H9 (cell line): ENCODE measurements at regions not wholly inside any gene's neighbourhood (a gene's known extent, or its start where the extent isn't known, plus 50 kb on each side); places are given as distances from the start of the nearest gene placed in this dataset.

Source experiments
- DNase-seq: peaks from one replicate; pipeline ENCODE4 v3.0.0-alpha.2; 2017
- H2AFZ ChIP-seq: one replicate; pipeline ENCODE4 v1.6.1; 2013; ENCODE audit warnings: mild to moderate bottlenecking, low read length, control low read depth, moderate library complexity
- H2AK5ac ChIP-seq: 2 replicates; pipeline ENCODE4 v1.6.1; 2013; ENCODE audit warnings: low read length, control low read depth, mixed read lengths; ENCODE audit not compliant: insufficient read length
- H2BK120ac ChIP-seq: one replicate; pipeline ENCODE4 v1.6.1; 2013; ENCODE audit warnings: low read depth, mild to moderate bottlenecking, low read length, control low read depth, inconsistent platforms; ENCODE audit not compliant: poor library complexity, severe bottlenecking
- H2BK12ac ChIP-seq: 2 replicates; pipeline ENCODE4 v1.6.1; 2013; ENCODE audit warnings: low read length, control low read depth, mixed read lengths, low read depth; ENCODE audit not compliant: insufficient read length
- H2BK15ac ChIP-seq: 2 replicates; pipeline ENCODE4 v1.6.1; 2013; ENCODE audit warnings: low read depth, low read length, control low read depth
- H2BK20ac ChIP-seq: one replicate; pipeline ENCODE4 v1.6.1; 2013; ENCODE audit warnings: low read depth, mild to moderate bottlenecking, low read length, control low read depth, inconsistent platforms; ENCODE audit not compliant: poor library complexity, severe bottlenecking
- H2BK5ac ChIP-seq: 2 replicates; pipeline ENCODE4 v1.6.1; 2013; ENCODE audit warnings: low read length, control low read depth, mixed read lengths; ENCODE audit not compliant: insufficient read length
- H3K14ac ChIP-seq: 2 replicates; pipeline ENCODE4 v1.6.1; 2013; ENCODE audit warnings: low read length, control low read depth; ENCODE audit not compliant: insufficient read depth
- H3K18ac ChIP-seq: 2 replicates; pipeline ENCODE4 v1.6.1; 2013; ENCODE audit warnings: low read depth, mild to moderate bottlenecking, mixed read lengths, low read length, control low read depth; ENCODE audit not compliant: insufficient read length
- H3K23ac ChIP-seq: 2 replicates; pipeline ENCODE4 v1.6.1; 2013; ENCODE audit warnings: low read length, control low read depth, mixed read lengths, low read depth; ENCODE audit not compliant: insufficient read length
- H3K23me2 ChIP-seq: 2 replicates; pipeline ENCODE4 v1.6.1; 2013; ENCODE audit warnings: low read depth, mild to moderate bottlenecking, mixed read lengths, low read length, control low read depth; ENCODE audit not compliant: insufficient read length, poor library complexity, severe bottlenecking
- H3K27ac ChIP-seq: 2 replicates; pipeline ENCODE4 v1.5.1; 2013; ENCODE audit warnings: low read length, control low read depth, mixed read lengths, low read depth; ENCODE audit not compliant: insufficient read length
- H3K27me3 ChIP-seq: 2 replicates; pipeline ENCODE4 v1.6.1; 2013; ENCODE audit warnings: low read length, control low read depth, inconsistent platforms; ENCODE audit not compliant: insufficient read depth
- H3K4ac ChIP-seq: 2 replicates; pipeline ENCODE4 v1.6.1; 2013; ENCODE audit warnings: low read depth, mild to moderate bottlenecking, control low read depth, inconsistent platforms, low read length, moderate library complexity
- H3K4me1 ChIP-seq: 2 replicates; pipeline ENCODE4 v1.6.1; 2013; ENCODE audit warnings: low read length, control low read depth, inconsistent platforms; ENCODE audit not compliant: insufficient read depth
- H3K4me2 ChIP-seq: 2 replicates; pipeline ENCODE4 v1.6.1; 2013; ENCODE audit warnings: low read length, control low read depth, mixed read lengths; ENCODE audit not compliant: insufficient read length, insufficient read depth
- H3K56ac ChIP-seq: 2 replicates; pipeline ENCODE4 v1.6.1; 2013; ENCODE audit warnings: low read depth, mild to moderate bottlenecking, mixed read lengths, low read length, control low read depth; ENCODE audit not compliant: insufficient read length
- H3K79me1 ChIP-seq: 2 replicates; pipeline ENCODE4 v1.6.1; 2013; ENCODE audit warnings: low read depth, mild to moderate bottlenecking, moderate library complexity, low read length, control low read depth, inconsistent platforms; ENCODE audit not compliant: insufficient read depth, poor library complexity, severe bottlenecking
- H3K79me2 ChIP-seq: 2 replicates; pipeline ENCODE4 v1.6.1; 2013; ENCODE audit warnings: low read length, control low read depth, inconsistent platforms; ENCODE audit not compliant: insufficient read depth
- H3K9ac ChIP-seq: 2 replicates; pipeline ENCODE4 v1.6.1; 2013; ENCODE audit warnings: low read length, control low read depth, mixed read lengths; ENCODE audit not compliant: insufficient read length; ENCODE audit errors: extremely low read depth
- H3K9me3 ChIP-seq: one replicate; pipeline ENCODE4 v1.6.1; 2013; ENCODE audit warnings: low read depth, low read length, inconsistent platforms; ENCODE audit not compliant: control insufficient read depth
- H3T11ph ChIP-seq: one replicate; pipeline ENCODE4 v1.6.1; 2013; ENCODE audit warnings: mild to moderate bottlenecking, low read length, control low read depth, inconsistent platforms
- H4K20me1 ChIP-seq: one replicate; pipeline ENCODE4 v1.6.1; 2013; ENCODE audit not compliant: control insufficient read depth, insufficient read length, insufficient read depth
- H4K5ac ChIP-seq: 2 replicates; pipeline ENCODE4 v1.6.1; 2013; ENCODE audit warnings: low read depth, mild to moderate bottlenecking, mixed read lengths, low read length, control low read depth; ENCODE audit not compliant: insufficient read length
- H4K8ac ChIP-seq: replicated peaks from 2 replicates; pipeline ENCODE4 v1.6.1; 2013; ENCODE audit warnings: low read length, control low read depth, mixed read lengths, low read depth; ENCODE audit not compliant: insufficient read length
- H4K91ac ChIP-seq: 2 replicates; pipeline ENCODE4 v1.6.1; 2013; ENCODE audit warnings: low read depth, mild to moderate bottlenecking, moderate library complexity, mixed read lengths, low read length, control low read depth; ENCODE audit not compliant: insufficient read length
- H3K27ac Mint-ChIP-seq, 3 experiments: 2 replicates in 2 of 3; 3 replicates in 1 of 3; pipeline ENCODE4 v1.8.0; 2020 to 2021; ENCODE audit warnings: mixed read lengths in 3 of 3, mild to moderate bottlenecking in 1 of 3, moderate library complexity in 1 of 3
- H3K27me3 Mint-ChIP-seq: 2 replicates; pipeline ENCODE4 v1.8.0; 2021; ENCODE audit warnings: low read depth, mild to moderate bottlenecking, moderate library complexity, mixed read lengths
- H3K36me3 Mint-ChIP-seq, 3 experiments: 2 replicates in 2 of 3; 3 replicates in 1 of 3; pipeline ENCODE4 v1.8.0; 2020 to 2021; ENCODE audit warnings: low read depth in 3 of 3, mixed read lengths in 3 of 3; ENCODE audit not compliant: insufficient read depth in 1 of 3
- H3K4me1 Mint-ChIP-seq, 2 experiments: 2 replicates each; pipeline ENCODE4 v1.8.0; 2020; ENCODE audit warnings: mixed read lengths in 2 of 2
- H3K4me3 Mint-ChIP-seq, 2 experiments: 2 replicates in 1 of 2; 3 replicates in 1 of 2; pipeline ENCODE4 v1.8.0; 2020 to 2021; ENCODE audit warnings: mild to moderate bottlenecking in 2 of 2, mixed read lengths in 2 of 2, moderate library complexity in 1 of 2
- H3K9me3 Mint-ChIP-seq, 2 experiments: 2 replicates in 1 of 2; 3 replicates in 1 of 2; pipeline ENCODE4 v1.8.0; 2020; ENCODE audit warnings: mild to moderate bottlenecking in 2 of 2, mixed read lengths in 2 of 2, moderate library complexity in 1 of 2
- CTCF ChIP-seq: fragments of 200-600 bp; sonication (generic); conservative IDR thresholded peaks from 3 replicates; pipeline ENCODE4 v1.8.0; 2021; ENCODE audit warnings: antibody characterized with exemption, mild to moderate bottlenecking

GRCh38 chr6:139909992-139910391 lies 535.5 kb upstream of the CITED2 start:
- Histone ChIP-seq H3K4ac (no peak overlapping the region), H3K23me2 (no peaks in the 10 kb centered on the region), H2BK12ac (no peak overlapping the region), H2BK15ac (no peak overlapping the region), H3K56ac (no peak overlapping the region), H2AK5ac (no peak overlapping the region), H3K18ac (no peak overlapping the region), H4K20me1 (no peaks in the 10 kb centered on the region), H3K4me2 (no peak overlapping the region), H3K23ac (no peak overlapping the region), H2AFZ (no peak overlapping the region), H3K79me1 (no peaks in the 10 kb centered on the region), H3K79me2 (no peaks in the 10 kb centered on the region), H3K27me3 (no peaks in the 10 kb centered on the region), H3K9ac (no peak overlapping the region), H4K91ac (no peak overlapping the region), H3K27ac (no peak overlapping the region), H3K9me3 (no peaks in the 10 kb centered on the region), H3T11ph (no peak overlapping the region), H3K4me1 (no peaks in the 10 kb centered on the region), H2BK5ac (no peak overlapping the region), H2BK20ac (no peak overlapping the region), H3K14ac (no peak overlapping the region), H2BK120ac (no peak overlapping the region), H4K5ac (no peak overlapping the region), H4K8ac (no peak overlapping the region)
- no peak overlapping the region for H3K27ac Mint-ChIP-seq
- H3K9me3 Mint-ChIP-seq = peaks cover 7 to 10% of the 10 kb centered on the region in 2 experiments; a peak in 4 of 5 replicates
- DNase-seq = no peak
- no peak overlapping the region for H3K4me3 Mint-ChIP-seq
- peaks cover 15 to 18% of the 10 kb centered on the region in 2 experiments for H3K4me1 Mint-ChIP-seq
- peaks cover 0 to 17% (median 2%) of the 10 kb centered on the region in 3 experiments; a peak in 5 of 7 replicates for H3K36me3 Mint-ChIP-seq
- TF ChIP-seq CTCF = no peak
- H3K27me3 Mint-ChIP-seq = no peaks in the 10 kb centered on the region
